ENCODE measurements at regions not wholly inside any gene's neighbourhood (a gene's known extent, or its start where the extent isn't known, plus 50 kb on each side); places are given as distances from the start of the nearest gene placed in this dataset.
A peak's percentile ranks its signal among the peaks of the same experiment; 100 is the strongest.

- Histone ChIP-seq H3K4me2 (ENCODE audit: low read length) (no peak overlapping the region), H3K36me3 (ENCODE audit: control insufficient read depth in 1 of 2, insufficient read depth in 2 of 2, low read length in 2 of 2) (no peaks in the 10 kb centered on the region), H3K9ac (ENCODE audit: low read length) (no peak overlapping the region), H3K9me3 (ENCODE audit: control insufficient read depth in 1 of 2, insufficient read depth in 1 of 2, low read depth in 1 of 2, low read length in 2 of 2) (no peaks in the 10 kb centered on the region), H3K4me1 (ENCODE audit: control insufficient read depth in 1 of 2, insufficient read depth in 2 of 2, low read length in 2 of 2) (0 out of 4 replicates have a peak, but pooled peaks cover 0 to 4% of the 10 kb centered on the region in 2 experiments), H3K27ac (ENCODE audit: low read depth, low read length) (no peak overlapping the region), H3K4me3 (replicated peaks in 1 of 2; ENCODE audit: low read depth in 1 of 2, low read length in 2 of 2) (no peak overlapping the region), H3K27me3 (ENCODE audit: insufficient read depth, low read length) (no peaks in the 10 kb centered on the region), H3K9me2 (ENCODE audit: insufficient read depth) (no peaks in the 10 kb centered on the region), H3K79me2 (ENCODE audit: insufficient read depth, low read length) (no peaks in the 10 kb centered on the region), H2AFZ (ENCODE audit: low read depth, low read length, poor library complexity, severe bottlenecking) (no peak overlapping the region), H4K20me1 (ENCODE audit: insufficient read depth) (no peaks in the 10 kb centered on the region)
- no TSS peak for BruUV-seq (replicated peaks)
- intact Hi-C loops (cut with micrococcal nuclease) = loop anchor here (5.0 to 10.0 kb wide), 2 partner anchors 828 to 985 kb away; no protein-coding TSS in a partner anchor
- TF ChIP-seq RAD21 (IDR thresholded peaks at IDR 0.05; ENCODE audit: low read depth) = no peak
- TF ChIP-seq SRF (IDR thresholded peaks at IDR 0.05; ENCODE audit: low read depth) = no peak
- RAD21 ChIA-PET (ENCODE audit: low non-redundant PET in 1 of 2, low total read pairs in 2 of 2, uncharacterized antibody in 2 of 2, unreplicated experiment in 2 of 2) = no interaction called here
- DNase-seq (ENCODE audit: low read depth, low spot score) (no peak), ATAC-seq (no peak)
- CTCF ChIA-PET = no interaction called here
- POLR2A ChIA-PET = no interaction called here
These were observed 60.3 kb upstream of the PJA2 start for GRCh38 chr5:109469896-109470662.

GRCh38 chr5:109468737-109469420 is 59.1 kb upstream of the PJA2 start:
- RAD21 ChIA-PET (ENCODE audit: low non-redundant PET in 1 of 2, low total read pairs in 2 of 2, uncharacterized antibody in 2 of 2, unreplicated experiment in 2 of 2) = no interaction called here
- POLR2A ChIA-PET = no interaction called here
- Histone ChIP-seq H3K79me2 (ENCODE audit: insufficient read depth, low read length) (no peaks in the 10 kb centered on the region), H3K9me2 (ENCODE audit: insufficient read depth) (no peaks in the 10 kb centered on the region), H4K20me1 (ENCODE audit: insufficient read depth) (no peaks in the 10 kb centered on the region), H2AFZ (ENCODE audit: low read depth, low read length, poor library complexity, severe bottlenecking) (peak overlapping the region; percentile 5), H3K4me3 (replicated peaks in 1 of 2; ENCODE audit: low read depth in 1 of 2, low read length in 2 of 2) (no peak overlapping the region), H3K27me3 (ENCODE audit: insufficient read depth, low read length) (no peaks in the 10 kb centered on the region), H3K36me3 (ENCODE audit: control insufficient read depth in 1 of 2, insufficient read depth in 2 of 2, low read length in 2 of 2) (no peaks in the 10 kb centered on the region), H3K9me3 (ENCODE audit: control insufficient read depth in 1 of 2, insufficient read depth in 1 of 2, low read depth in 1 of 2, low read length in 2 of 2) (no peaks in the 10 kb centered on the region), H3K9ac (ENCODE audit: low read length) (no peak overlapping the region), H3K27ac (ENCODE audit: low read depth, low read length) (no peak overlapping the region), H3K4me2 (ENCODE audit: low read length) (no peak overlapping the region), H3K4me1 (ENCODE audit: control insufficient read depth in 1 of 2, insufficient read depth in 2 of 2, low read length in 2 of 2) (0 out of 4 replicates have a peak, but pooled peaks cover 0 to 4% of the 10 kb centered on the region in 2 experiments)
- CTCF ChIA-PET = interaction anchor here (1.3 kb wide), 1 partner anchor 30 kb away, joined by 3 read pairs; no protein-coding TSS in a partner anchor
- BruUV-seq (replicated peaks) = no TSS peak
- DNase-seq (ENCODE audit: low read depth, low spot score) (peak; percentile 84), ATAC-seq (peak; percentile 87)
- intact Hi-C loops (cut with micrococcal nuclease) = loop anchor here (5.0 kb wide), 1 partner anchor 827 kb away; no protein-coding TSS in a partner anchor
- TF ChIP-seq ZNF274 (IDR thresholded peaks at IDR 0.05; ENCODE audit: low read depth, low read length) = no peak
- TF ChIP-seq MAX (IDR thresholded peaks at IDR 0.05) = peak; percentile 6; the same call in 1 of the 2 replicates
- no peak for TF ChIP-seq ZFX (IDR thresholded peaks at IDR 0.05)
- peak; percentile 76 for TF ChIP-seq RAD21 (IDR thresholded peaks at IDR 0.05; ENCODE audit: low read depth)
- no peak for TF ChIP-seq EGR1 (IDR thresholded peaks at IDR 0.05; ENCODE audit: low read depth)
- no peak for TF ChIP-seq FOSL1 (IDR thresholded peaks at IDR 0.05; ENCODE audit: low read depth)
- no peak for TF ChIP-seq REST (IDR thresholded peaks at IDR 0.05; ENCODE audit: low read depth)
- TF ChIP-seq POLR2A (IDR thresholded peaks at IDR 0.05; ENCODE audit: borderline replicate concordance, extremely low read depth, insufficient read depth, insufficient read length) = no peak
- no peak for TF ChIP-seq ZBTB33 (IDR thresholded peaks at IDR 0.05; ENCODE audit: extremely low read depth, insufficient replicate concordance, low read length)
- no peak for TF ChIP-seq TCF7L2 (IDR thresholded peaks at IDR 0.05; ENCODE audit: borderline replicate concordance, extremely low read depth, insufficient read depth, insufficient read length)
- no peak for TF ChIP-seq SRF (IDR thresholded peaks at IDR 0.05; ENCODE audit: low read depth)
- 0 out of 2 replicates have a peak, but pooled peaks have one; percentile 25 for TF ChIP-seq CBX3 (IDR thresholded peaks at IDR 0.05; ENCODE audit: low read depth)
- no peak for TF ChIP-seq JUND (IDR thresholded peaks at IDR 0.05)

Measured in HCT116 (cell line).